GM12801 (cell line): ENCODE measurements at regions not wholly inside any gene's neighbourhood (a gene's known extent, or its start where the extent isn't known, plus 50 kb on each side); places are given as distances from the start of the nearest gene placed in this dataset.

Experiments
- CTCF ChIP-seq: IDR thresholded peaks from one replicate; pipeline ENCODE4 v1.5.1; 2011; ENCODE audit warnings: control low read depth; ENCODE audit not compliant: insufficient read length; ENCODE audit errors: extremely low read depth

GRCh38 chr7:142385491-142386340 lies 127.9 kb upstream of the PRSS58 start:
- TF ChIP-seq CTCF = no peak

GRCh38 chr7:142384493-142384922 lies 126.7 kb upstream of the PRSS58 start:
- no peak for TF ChIP-seq CTCF

DNA sequence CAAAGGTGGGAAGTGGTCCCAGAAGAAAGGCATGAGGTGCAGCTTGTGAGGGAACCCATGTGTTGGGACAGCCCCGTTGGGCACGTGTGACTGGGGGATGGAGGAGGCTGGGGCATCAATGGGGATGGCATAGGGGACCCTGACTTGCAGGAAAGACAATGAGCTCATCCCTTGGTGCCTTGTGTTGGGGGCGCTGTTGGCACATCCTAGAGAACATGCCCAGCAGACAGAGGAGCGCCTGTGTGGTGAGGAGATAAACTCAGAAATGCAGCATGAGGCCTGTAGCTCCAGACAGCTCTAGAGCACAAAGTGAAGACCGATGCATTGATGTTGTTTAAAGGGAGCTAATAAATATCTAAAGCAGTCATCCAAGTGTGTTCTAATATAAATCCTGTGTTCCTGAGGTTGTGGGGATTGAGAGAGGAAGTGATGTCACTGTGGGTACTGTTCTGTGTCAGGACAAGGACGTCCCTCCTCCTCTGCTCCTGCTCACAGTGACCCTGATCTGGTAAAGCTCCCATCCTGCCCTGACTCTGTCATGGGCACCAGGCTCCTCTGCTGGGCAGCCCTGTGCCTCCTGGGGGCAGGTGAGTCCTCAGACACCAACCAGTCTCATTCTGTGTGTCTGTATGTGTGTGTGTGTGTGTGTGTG lies 126.1 kb upstream of the PRSS58 start:
- TF ChIP-seq CTCF = no peak

DNA sequence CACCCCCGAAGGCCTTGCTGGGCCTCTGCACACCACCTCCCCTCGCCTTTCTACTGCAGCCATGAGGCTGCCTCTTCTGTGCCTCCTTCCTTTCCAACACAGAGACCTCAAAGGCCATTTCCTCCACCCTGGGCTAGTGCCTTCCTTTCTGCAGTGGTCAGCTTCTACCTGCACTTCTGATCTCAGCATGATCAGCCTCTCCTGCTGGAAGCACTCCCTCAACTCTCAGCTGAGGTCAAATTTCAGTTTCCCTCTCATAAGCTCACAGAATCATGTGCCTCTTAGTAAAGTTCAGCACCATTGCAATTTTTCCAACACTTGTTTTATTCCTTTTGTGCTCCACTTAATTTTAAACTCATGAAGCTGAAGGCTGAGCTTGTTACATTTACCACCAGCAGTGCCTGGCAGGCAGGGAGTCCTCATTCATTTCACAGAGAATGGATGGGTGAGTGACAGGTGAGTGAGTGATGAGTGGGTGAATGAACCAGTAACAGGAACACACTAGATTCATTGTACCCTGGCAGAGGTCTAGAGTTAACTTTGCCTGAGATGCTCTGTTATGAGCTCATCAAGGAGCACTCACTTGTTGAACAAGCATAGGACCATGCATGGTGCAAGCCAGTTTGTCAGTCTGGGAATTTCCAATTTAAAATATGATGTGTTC lies 124.0 kb upstream of the PRSS58 start:
- no peak for TF ChIP-seq CTCF

GRCh38 chr7:142380069-142380468 lies 122.2 kb upstream of the PRSS58 start:
- no peak for TF ChIP-seq CTCF

DNA sequence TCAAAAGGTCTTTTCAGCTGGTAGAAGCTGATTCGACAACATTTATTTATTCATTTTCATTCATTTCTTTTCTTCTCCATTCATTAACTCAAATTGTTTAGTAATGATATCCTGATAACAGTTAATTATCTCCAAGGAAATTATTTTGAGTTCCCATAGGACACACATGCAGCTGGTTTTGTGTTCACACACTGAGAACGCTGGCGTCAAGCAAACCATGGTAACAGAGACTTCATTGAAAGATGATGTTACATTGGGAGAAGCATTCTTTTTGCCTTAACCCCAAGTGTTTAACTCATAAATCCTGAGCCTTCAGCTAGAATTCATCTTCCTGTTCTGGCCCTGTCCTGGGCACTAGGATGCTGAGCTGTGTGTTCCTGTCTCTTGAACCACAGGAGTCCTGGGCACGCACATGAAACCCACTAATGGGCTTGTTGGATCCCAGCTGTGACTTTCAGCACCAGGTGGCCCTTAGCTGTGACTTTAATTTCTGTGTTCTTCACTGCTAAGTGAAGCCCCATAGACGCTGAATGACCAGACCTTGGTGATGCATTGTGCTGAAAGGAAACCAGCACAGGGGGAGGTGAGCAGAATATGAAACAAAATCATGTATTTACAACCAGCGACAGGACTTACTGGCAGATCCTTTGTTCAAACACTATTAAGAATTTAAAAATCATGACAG lies 121.5 kb upstream of the PRSS58 start:
- no peak for TF ChIP-seq CTCF

- TF ChIP-seq CTCF = no peak
These were observed 119.7 kb upstream of the PRSS58 start for GRCh38 chr7:142377567-142377966.
